GM19324 (cell line): ENCODE measurements at regions not wholly inside any gene's neighbourhood (a gene's known extent, or its start where the extent isn't known, plus 50 kb on each side); places are given as distances from the start of the nearest gene placed in this dataset.
A peak's percentile ranks its signal among the peaks of the same experiment; 100 is the strongest.

Experiments
- ATAC-seq: cut with Tn5 transposase; IDR thresholded peaks from one replicate; pipeline ENCODE4 v1.9.1; 2021; ENCODE audit warnings: mild to moderate bottlenecking, moderate library complexity; ENCODE audit not compliant: unreplicated experiment, low FRiP score

DNA sequence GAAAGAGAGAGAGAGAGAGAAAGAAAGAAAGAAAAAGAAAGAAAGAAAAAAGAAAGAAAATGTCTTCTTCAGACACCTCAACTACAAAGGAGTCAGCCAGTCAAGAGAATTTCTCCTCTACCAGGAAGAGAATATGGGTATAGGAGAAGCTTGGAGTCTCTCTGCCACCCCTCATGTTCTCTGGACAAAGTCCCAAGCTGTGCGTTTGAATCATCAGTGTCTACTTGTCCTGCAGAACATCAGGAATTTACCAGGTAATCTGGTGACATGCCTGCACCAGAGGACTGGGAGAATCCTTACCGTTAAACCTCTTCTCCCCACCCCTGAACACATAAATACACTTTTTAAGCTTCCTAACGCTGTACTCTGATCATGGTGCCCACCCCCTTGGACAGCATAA, 119.5 kb downstream of the TM9SF2 start:
- ATAC-seq = no peak

DNA sequence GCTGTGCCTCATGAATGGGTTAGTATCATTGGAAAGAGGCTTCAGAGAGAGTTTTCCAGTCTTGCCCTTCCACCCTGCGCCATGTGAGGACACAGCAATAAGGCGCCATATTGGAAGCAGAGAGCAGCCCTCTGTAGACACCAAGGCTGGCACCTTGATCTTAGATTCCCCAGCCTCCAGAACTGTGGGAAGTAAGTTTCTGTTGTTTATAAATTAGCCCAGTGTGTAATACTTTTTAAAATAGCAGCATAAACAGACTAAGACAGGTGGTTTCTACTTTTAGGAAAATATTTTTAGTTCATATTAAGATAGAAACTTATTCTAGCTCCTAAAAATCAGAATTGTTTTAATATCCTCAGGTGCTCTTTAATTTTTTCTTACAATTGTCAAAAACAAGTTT, 117.9 kb downstream of the TM9SF2 start:
- ATAC-seq = no peak

DNA sequence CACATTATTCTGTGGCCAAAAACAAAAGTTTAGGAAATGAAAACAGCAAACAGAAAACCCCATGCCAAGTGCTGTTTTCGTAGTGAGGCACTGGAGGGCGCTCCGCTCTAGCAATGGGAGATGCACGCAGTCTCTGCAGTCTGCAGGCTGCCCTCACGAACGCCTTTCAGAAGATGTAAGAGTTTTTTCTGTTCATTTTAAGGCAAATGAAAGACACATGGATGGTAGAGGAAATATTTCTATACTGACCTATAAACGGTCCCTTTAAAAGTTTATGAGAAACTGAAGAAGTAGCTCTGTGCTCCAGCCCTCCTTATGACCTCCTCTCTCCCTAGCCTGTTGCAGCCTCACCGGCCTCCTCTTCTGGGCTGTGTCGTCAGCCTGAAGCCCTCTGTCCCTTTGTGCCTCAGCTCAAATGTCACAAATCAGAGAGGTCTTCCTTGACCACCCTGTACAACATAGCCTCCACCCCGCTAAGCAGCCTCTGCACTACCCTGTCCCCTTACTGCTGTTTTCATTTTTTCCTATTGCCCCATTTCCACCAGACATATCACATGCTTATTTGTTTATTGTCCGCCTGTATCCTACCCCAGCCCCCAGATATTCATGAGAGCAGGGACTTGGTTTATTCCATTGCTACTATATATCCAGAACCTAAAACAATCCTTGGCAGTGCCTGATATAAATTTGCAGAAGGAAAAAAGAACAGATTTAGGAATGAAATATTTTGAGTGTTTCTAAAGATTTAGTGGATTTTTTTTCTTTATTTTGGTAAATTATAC, 116.4 kb downstream of the TM9SF2 start:
- no peak for ATAC-seq

DNA sequence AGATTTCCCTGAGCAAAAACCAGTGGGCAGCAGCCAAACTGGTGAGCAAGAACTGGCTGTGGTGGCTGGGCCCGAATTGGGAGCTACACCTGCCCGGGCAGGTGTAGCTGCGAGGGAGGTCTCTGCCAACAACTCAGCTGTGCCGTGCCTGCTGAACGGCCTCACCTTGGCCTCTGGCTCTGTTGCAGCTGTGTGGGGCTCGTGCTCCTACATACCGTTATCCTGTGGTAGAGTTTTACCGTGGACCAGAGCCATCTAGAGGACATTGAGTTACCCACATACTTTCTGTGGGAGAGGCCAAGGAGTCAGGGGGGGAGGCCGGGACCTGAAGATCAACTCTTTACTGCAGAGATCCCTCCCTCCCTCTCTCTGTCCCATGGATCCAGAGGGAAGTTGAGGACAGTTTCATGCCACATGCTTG, 113.2 kb downstream of the TM9SF2 start:
- ATAC-seq = peak; percentile 57
